ENCODE measurements at regions not wholly inside any gene's neighbourhood (a gene's known extent, or its start where the extent isn't known, plus 50 kb on each side); places are given as distances from the start of the nearest gene placed in this dataset.
"Not testable (repeated sequence)": the region's sequence is repeated elsewhere in the genome, so short reads cannot be mapped to it uniquely, and the experiment has no call there.

DNA sequence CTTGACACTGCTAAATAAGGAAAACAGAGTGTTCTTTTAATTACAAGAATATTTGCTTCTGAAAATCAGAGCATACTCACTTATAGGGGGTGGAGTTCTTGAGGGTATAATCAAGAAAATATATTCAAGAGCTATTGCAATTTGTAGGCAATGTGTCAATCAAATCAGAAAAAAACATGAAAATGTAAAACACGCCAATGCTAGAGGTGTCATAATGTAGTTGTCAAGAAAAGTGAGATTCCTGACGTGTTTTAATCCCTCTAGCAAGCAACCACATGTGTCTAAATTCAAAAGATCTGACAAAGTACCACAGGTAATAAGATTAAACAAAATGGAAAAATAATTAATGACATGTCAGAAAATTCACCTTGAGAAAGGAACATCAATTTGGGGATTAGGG is 1440.7 kb upstream of the RAG2 start:
- intact Hi-C loops (cut with micrococcal nuclease): no loop called here

DNA sequence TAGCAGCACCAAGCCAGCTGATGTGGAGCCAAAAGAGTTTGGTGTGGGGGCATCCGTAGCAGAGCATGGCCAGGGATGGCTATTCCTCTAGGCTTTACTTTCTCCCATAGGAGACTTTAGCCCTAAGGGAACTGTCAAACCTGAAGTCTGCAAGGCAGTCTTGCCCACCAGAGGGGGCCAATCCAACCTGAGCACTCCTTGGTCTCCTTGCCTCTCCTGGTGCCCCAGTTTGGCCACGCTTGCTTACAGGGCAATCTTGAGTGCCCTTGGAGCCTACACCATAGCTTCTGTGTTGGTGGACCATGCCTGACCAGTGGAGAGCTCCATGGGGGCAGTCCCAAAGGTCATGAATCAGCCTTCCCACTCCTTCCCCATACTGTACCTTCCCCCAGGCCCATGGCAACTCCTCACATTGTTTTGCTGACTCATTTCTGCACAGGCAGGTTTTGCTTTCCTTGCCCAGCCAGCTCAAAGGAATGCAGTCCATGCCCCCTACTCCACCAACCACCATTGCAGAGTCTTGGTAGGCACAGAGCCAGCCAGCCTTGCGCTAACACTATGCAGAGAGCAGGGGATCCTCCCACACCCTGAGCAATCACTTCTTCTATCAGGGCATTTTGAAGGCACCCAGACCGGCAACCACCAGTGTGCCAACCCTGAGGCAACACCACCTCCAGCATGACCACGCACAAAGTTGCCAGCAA is 1421.2 kb upstream of the RAG2 start:
- intact Hi-C loops (cut with micrococcal nuclease): no loop called here

- intact Hi-C loops (cut with micrococcal nuclease): no loop called here
These were observed 1416.4 kb upstream of the RAG2 start for GRCh38 chr11:38014405-38014804.

- intact Hi-C loops (cut with micrococcal nuclease): no loop called here
These were observed 1415.1 kb upstream of the RAG2 start for GRCh38 chr11:38013157-38013556.

DNA sequence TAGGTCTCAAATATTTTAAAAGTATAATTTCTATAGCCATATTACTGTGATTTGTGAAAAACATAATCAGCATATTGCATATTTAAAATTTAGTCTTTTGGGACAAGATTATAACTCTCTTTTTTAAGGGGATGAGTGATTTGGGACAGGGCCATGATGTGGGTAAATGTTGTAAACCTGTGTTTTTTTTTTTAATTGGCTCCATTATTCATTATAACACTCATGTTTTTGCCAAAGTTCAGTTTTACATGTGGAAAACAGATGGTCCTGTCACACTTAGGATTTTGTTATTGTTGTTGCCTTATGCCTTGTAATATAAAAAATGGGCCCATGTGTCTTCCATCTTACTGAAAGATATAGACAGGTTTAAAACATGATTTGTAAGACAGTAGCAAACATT is 1413.5 kb upstream of the RAG2 start:
- intact Hi-C loops (cut with micrococcal nuclease): no loop called here

GRCh38 chr11:38009932-38010331 is 1411.9 kb upstream of the RAG2 start:
- intact Hi-C loops (cut with micrococcal nuclease): no loop called here

GRCh38 chr11:38006466-38006865 is 1408.4 kb upstream of the RAG2 start:
- intact Hi-C loops (cut with micrococcal nuclease): no loop called here

DNA sequence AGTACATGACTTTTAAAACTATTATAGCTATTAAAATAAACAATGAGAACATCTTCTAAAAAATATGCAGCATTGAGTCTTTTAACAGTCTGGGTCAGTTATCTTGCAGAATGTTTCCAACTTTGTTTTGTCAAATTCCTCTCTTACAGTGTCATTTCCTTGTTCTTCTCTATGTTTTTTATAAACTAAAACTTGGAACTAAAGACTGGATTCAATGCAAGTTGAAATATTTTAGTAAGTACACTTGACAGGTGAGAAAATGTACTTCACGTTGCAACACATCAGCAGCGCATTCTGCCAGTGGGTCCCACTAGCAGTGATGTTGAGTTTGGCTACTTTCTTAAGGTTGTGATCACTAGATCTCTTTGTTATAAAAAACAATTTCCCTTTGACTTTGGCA is 1407.6 kb upstream of the RAG2 start:
- intact Hi-C loops (cut with micrococcal nuclease): no loop called here

- intact Hi-C loops (cut with micrococcal nuclease): no loop called here
These were observed 1401.1 kb upstream of the RAG2 start for GRCh38 chr11:37999171-37999570.

DNA sequence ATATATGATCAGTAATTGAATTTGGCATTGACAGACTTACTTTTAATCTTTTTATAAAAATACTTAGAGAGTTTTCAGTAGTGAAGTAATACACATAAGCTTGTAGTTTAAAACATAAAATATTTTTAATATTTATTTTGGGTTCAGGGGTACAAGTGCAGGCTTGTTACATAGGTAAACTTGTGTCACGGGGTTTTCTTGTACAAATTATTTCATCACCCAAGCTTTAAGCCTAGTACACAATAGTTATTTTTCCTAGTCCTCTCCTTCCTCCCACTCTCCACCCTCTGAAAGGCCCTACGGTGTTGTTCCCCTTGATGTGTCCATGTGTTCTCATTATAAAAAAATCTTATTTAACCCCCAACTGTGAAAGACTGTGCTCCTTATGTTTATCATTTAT is 1397.8 kb upstream of the RAG2 start:
- intact Hi-C loops (cut with micrococcal nuclease): no loop called here

- intact Hi-C loops (cut with micrococcal nuclease): no loop called here
These were observed 1390.0 kb upstream of the RAG2 start for GRCh38 chr11:37988031-37988430.

DNA sequence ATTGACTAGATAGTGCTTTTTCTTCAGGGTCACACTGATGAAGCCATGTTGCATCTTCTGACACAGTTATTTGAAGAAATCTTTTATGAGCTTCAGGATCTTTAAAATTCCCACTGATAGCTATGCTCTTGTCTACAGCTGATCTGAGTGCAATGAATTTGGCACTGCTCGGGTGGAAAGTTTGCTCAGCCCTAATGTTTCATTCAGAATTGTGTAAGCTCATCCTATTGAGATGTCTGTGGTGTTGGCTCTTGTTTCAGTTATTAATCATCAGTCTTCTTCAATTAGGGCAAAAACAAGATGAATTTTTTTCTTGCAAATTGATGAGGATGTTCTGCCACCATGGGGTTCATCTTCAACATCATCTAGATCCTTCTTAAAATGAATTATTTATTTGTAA is 1387.0 kb upstream of the RAG2 start:
- intact Hi-C loops (cut with micrococcal nuclease): no loop called here

- intact Hi-C loops (cut with micrococcal nuclease): no loop called here
These were observed 1380.6 kb upstream of the RAG2 start for GRCh38 chr11:37978647-37979046.

GRCh38 chr11:37973941-37974340 is 1375.9 kb upstream of the RAG2 start:
- intact Hi-C loops (cut with micrococcal nuclease): no loop called here

DNA sequence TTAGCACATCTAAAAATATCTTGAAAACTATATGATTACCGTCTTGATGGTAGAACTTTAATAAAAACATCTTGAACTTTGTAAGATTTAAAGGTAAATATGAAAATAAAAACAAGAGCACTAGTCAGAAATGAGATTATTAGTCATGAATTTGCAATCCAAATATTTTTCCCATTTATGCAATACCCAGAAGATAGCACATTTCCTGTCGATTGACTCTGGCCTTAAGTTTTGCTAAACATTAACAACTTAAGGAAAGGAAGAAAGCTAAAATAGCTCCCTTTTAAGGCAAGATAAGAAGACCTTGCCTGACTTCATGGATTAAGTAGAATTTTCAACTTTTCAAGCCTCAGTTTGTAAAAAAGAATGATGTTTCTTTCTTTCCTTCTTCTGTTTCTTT is 1374.7 kb upstream of the RAG2 start:
- intact Hi-C loops (cut with micrococcal nuclease): no loop called here

GRCh38 chr11:37969336-37969735 is 1371.3 kb upstream of the RAG2 start:
- intact Hi-C loops (cut with micrococcal nuclease): not testable (repeated sequence)

DNA sequence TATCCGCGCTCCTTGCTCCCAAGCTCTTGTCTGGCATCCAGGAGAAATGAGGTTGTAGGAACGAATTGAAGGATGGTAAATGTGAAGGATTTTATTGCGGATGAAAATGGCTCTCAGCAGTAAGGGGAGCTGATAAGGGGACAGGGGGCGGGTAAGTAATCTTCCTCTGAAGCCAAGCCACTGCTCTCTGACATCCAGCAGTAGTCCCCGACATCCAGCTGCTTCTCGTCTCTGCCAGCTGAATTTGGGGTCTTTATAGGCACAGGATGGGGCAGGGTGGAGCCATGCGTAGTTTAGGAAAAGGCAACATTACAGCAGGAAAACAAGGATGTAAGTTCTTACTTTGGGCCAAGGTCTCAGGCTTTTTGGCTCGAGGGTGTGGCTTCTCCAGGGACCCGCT is 1370.1 kb upstream of the RAG2 start:
- intact Hi-C loops (cut with micrococcal nuclease): no loop called here

- intact Hi-C loops (cut with micrococcal nuclease): no loop called here
These were observed 1369.6 kb upstream of the RAG2 start for GRCh38 chr11:37967635-37968034.

GRCh38 chr11:37963440-37963839 is 1365.4 kb upstream of the RAG2 start:
- intact Hi-C loops (cut with micrococcal nuclease): no loop called here

- intact Hi-C loops (cut with micrococcal nuclease): no loop called here
These were observed 1359.7 kb upstream of the RAG2 start for GRCh38 chr11:37957717-37958116.

- intact Hi-C loops (cut with micrococcal nuclease): no loop called here
These were observed 1354.0 kb upstream of the RAG2 start for GRCh38 chr11:37951996-37952395.

DNA sequence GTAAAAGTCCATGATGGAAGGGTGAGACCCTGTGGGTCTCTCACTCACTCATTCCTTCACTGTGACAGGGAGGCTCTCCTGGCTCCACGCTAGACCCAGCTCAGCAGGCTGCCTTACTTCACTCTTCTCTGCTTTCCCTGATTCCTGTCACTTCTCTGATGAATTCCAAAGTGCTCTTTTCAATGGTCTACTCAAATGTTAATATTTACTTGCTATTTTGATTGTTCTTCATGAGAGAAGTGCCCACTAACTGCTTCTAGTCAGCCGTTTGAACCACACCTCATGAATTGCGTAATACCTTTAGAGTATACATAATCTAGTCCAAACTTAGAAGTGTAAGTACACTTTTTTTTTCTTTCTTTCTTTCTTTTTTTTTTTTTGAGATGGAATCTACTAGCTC is 1350.2 kb upstream of the RAG2 start:
- intact Hi-C loops (cut with micrococcal nuclease): no loop called here

- intact Hi-C loops (cut with micrococcal nuclease): no loop called here
These were observed 1349.8 kb upstream of the RAG2 start for GRCh38 chr11:37947821-37948220.

Data from T-helper 2 cell treated with Interferon-gamma antibody and Interleukin-4, amounts not matched to agents 100 ng/mL and 5 ng/mL, for 36 hours (primary cell).